A549 (cell line): ENCODE measurements at regions not wholly inside any gene's neighbourhood (a gene's known extent, or its start where the extent isn't known, plus 50 kb on each side); places are given as distances from the start of the nearest gene placed in this dataset.

Source experiments
- ATAC-seq, 2 experiments: fragments of 200-7000 bp in 1 of 2; fragments of >200 bp in 1 of 2; cut with Nextera tagmentation in 1 of 2; cut with Tn5 transposase in 1 of 2; 3 replicates each; pipeline versions ENCODE4 v1.8.0 to v1.9.1; 2018 to 2020; ENCODE audit warnings: mild to moderate bottlenecking in 1 of 2, moderate library complexity in 1 of 2
- CTCF ChIA-PET: fragments of 300-600 bp; sonication (Branson Sonifier 250); formaldehyde crosslinking; extraction: SDS; loops from one replicate; lab custom pipeline; 2021; ENCODE audit warnings: antibody characterized with exemption, inconsistent platforms; lab: Yijun Ruan, JAX
- POLR2A ChIA-PET: fragments of 350-600 bp; formaldehyde crosslinking; extraction: SDS; loops from one replicate; lab custom pipeline; 2021; ENCODE audit warnings: antibody characterized with exemption, inconsistent platforms; lab: Yijun Ruan, JAX
- DNase-seq, 2 experiments: peaks; one replicate each; pipeline versions ENCODE4 v3.0.0 to v3.0.0-alpha.2; 2011 to 2016; ENCODE audit warnings: low read depth in 1 of 2, low spot score in 1 of 2
- FAIRE-seq: peaks from 2 replicates; lab custom pipeline; 2011; peaks lifted over from hg19 to GRCh38; lab: Jason Lieb, UNC
- H3K27ac ChIP-seq, 2 experiments: fragments of >200 bp; sonication (Bioruptor Twin); formaldehyde crosslinking; 3 replicates each; pipeline ENCODE4 v1.5.1; 2016 to 2017
- H3K4me1 ChIP-seq: fragments of >200 bp; sonication (Bioruptor Twin); formaldehyde crosslinking; 3 replicates; pipeline ENCODE4 v1.6.1; 2016
- H3K4me2 ChIP-seq: fragments of >200 bp; sonication (Bioruptor Twin); formaldehyde crosslinking; 3 replicates; pipeline ENCODE4 v1.6.1; 2016
- H3K4me3 ChIP-seq: fragments of >200 bp; sonication (Bioruptor Twin); formaldehyde crosslinking; 3 replicates; pipeline ENCODE4 v1.5.1; 2016
- H3K9me3 ChIP-seq: fragments of >200 bp; sonication (Bioruptor Twin); formaldehyde crosslinking; 3 replicates; pipeline ENCODE4 v1.6.1; 2016
- CBX8 ChIP-seq: fragments of 200-600 bp; sonication (generic); IDR thresholded peaks from 2 replicates; pipeline ENCODE4 v1.6.1; 2016
- CHD4 ChIP-seq: fragments of 200-600 bp; sonication (generic); IDR thresholded peaks from 2 replicates; pipeline ENCODE4 v1.6.1; 2016; ENCODE audit warnings: antibody characterized with exemption, mild to moderate bottlenecking, borderline replicate concordance
- ESRRA ChIP-seq: fragments of 150-350 bp; IDR thresholded peaks from 2 replicates; pipeline ENCODE4 v1.6.1; 2014; ENCODE audit warnings: mild to moderate bottlenecking, low read length, borderline replicate concordance
- FOSL2 ChIP-seq, 2 experiments: fragments of 450-650 bp in 1 of 2; fragments of >200 bp in 1 of 2; sonication (Bioruptor Twin) in 1 of 2; formaldehyde crosslinking; IDR thresholded peaks; 2 replicates each; pipeline versions ENCODE4 v1.5.0 to v1.6.1; 2016 to 2020; ENCODE audit warnings: mild to moderate bottlenecking in 1 of 2, moderate library complexity in 1 of 2
- GATA3 ChIP-seq: IDR thresholded peaks from 2 replicates; pipeline ENCODE4 v1.6.1; 2012; ENCODE audit warnings: borderline replicate concordance
- HEYL ChIP-seq: fragments of 250-450 bp; sonication (Bioruptor Pico); IDR thresholded peaks from 2 replicates; pipeline ENCODE4 v1.8.0; 2021; ENCODE audit warnings: mild to moderate bottlenecking, moderate library complexity
- HOXB13 ChIP-seq: fragments of 250-450 bp; sonication (Bioruptor Pico); IDR thresholded peaks from 2 replicates; pipeline ENCODE4 v1.5.0; 2020; ENCODE audit warnings: low read depth, mild to moderate bottlenecking, moderate library complexity
- JUN ChIP-seq, 2 experiments: fragments of >200 bp; sonication (Bioruptor Twin); formaldehyde crosslinking; IDR thresholded peaks; 2 replicates in 1 of 2; 3 replicates in 1 of 2; pipeline ENCODE4 v1.6.1; 2016 to 2017
- KDM1A ChIP-seq: fragments of 200-600 bp; sonication (generic); IDR thresholded peaks from 2 replicates; pipeline ENCODE4 v1.6.1; 2016; ENCODE audit warnings: low read depth, mild to moderate bottlenecking
- MAZ ChIP-seq: fragments of 150-350 bp; IDR thresholded peaks from 2 replicates; pipeline ENCODE4 v1.6.1; 2014; ENCODE audit warnings: antibody characterized with exemption, low read depth, low read length, borderline replicate concordance
- NPAS2 ChIP-seq: fragments of 250-450 bp; sonication (Bioruptor Pico); IDR thresholded peaks from 2 replicates; pipeline ENCODE4 v1.8.0; 2022; ENCODE audit warnings: mild to moderate bottlenecking, moderate library complexity, borderline replicate concordance
- NR3C1 ChIP-seq: fragments of >200 bp; sonication (Bioruptor Twin); formaldehyde crosslinking; IDR thresholded peaks from 3 replicates; pipeline ENCODE4 v1.6.1; 2017
- PHF8 ChIP-seq: fragments of 200-600 bp; sonication (generic); IDR thresholded peaks from 2 replicates; pipeline ENCODE4 v1.6.1; 2016; ENCODE audit warnings: low read depth, mild to moderate bottlenecking, antibody characterized with exemption, moderate library complexity, borderline replicate concordance
- POLR2A ChIP-seq: IDR thresholded peaks from 2 replicates; pipeline ENCODE4 v1.6.1; 2012; ENCODE audit warnings: mild to moderate bottlenecking, low read length
- RAD21 ChIP-seq, 2 experiments: fragments of >200 bp in 1 of 2; sonication (Bioruptor Twin) in 1 of 2; formaldehyde crosslinking in 1 of 2; IDR thresholded peaks in 1 of 2; conservative IDR thresholded peaks in 1 of 2; 2 replicates in 1 of 2; 3 replicates in 1 of 2; pipeline ENCODE4 v1.6.1; 2012 to 2018; ENCODE audit warnings: inconsistent platforms in 1 of 2
- RARB ChIP-seq: fragments of 250-450 bp; sonication (Bioruptor Pico); IDR thresholded peaks from 2 replicates; pipeline ENCODE4 v1.8.0; 2021; ENCODE audit warnings: mild to moderate bottlenecking, moderate library complexity
- RCOR1 ChIP-seq: fragments of 150-350 bp; IDR thresholded peaks from 2 replicates; pipeline ENCODE4 v1.6.1; 2014; ENCODE audit warnings: antibody characterized with exemption, low read length, low read depth
- RFX5 ChIP-seq: fragments of 450-650 bp; IDR thresholded peaks from 2 replicates; pipeline ENCODE4 v1.7.1; 2014; ENCODE audit warnings: antibody characterized with exemption, mild to moderate bottlenecking, moderate library complexity
- SREBF2 ChIP-seq: fragments of 450-650 bp; IDR thresholded peaks from 2 replicates; pipeline ENCODE4 v1.6.1; 2014; ENCODE audit warnings: mild to moderate bottlenecking, moderate library complexity
- ZSCAN20 ChIP-seq: fragments of 250-450 bp; sonication (Bioruptor Pico); IDR thresholded peaks from 2 replicates; pipeline ENCODE4 v1.8.0; 2022; ENCODE audit warnings: mild to moderate bottlenecking, moderate library complexity
- WGBS: methylation state at CpG from one replicate; pipeline ENCODE4 v1.1.6; 2017; ENCODE audit errors: missing lambda C conversion rate; 5-methylcytosine and 5-hydroxymethylcytosine counted together
- TF ChIP-seq, protein P1 (sequence below): IDR thresholded peaks from 2 replicates; pipeline ENCODE4 v1.6.1; 2012
- TF ChIP-seq, protein P2 (sequence below): fragments of 250-450 bp; sonication (Bioruptor Pico); IDR thresholded peaks from 2 replicates; pipeline ENCODE4 v1.5.0; 2021; ENCODE audit warnings: mild to moderate bottlenecking, moderate library complexity, borderline replicate concordance
- TF ChIP-seq, protein P3 (sequence below): fragments of >200 bp; sonication (Bioruptor Twin); formaldehyde crosslinking; IDR thresholded peaks from 2 replicates; pipeline ENCODE4 v1.6.1; 2016
- TF ChIP-seq, protein P4 (sequence below): fragments of 250-450 bp; sonication (Bioruptor Pico); IDR thresholded peaks from 2 replicates; pipeline ENCODE4 v1.5.0; 2020; ENCODE audit warnings: low read depth, mild to moderate bottlenecking, moderate library complexity

DNA sequence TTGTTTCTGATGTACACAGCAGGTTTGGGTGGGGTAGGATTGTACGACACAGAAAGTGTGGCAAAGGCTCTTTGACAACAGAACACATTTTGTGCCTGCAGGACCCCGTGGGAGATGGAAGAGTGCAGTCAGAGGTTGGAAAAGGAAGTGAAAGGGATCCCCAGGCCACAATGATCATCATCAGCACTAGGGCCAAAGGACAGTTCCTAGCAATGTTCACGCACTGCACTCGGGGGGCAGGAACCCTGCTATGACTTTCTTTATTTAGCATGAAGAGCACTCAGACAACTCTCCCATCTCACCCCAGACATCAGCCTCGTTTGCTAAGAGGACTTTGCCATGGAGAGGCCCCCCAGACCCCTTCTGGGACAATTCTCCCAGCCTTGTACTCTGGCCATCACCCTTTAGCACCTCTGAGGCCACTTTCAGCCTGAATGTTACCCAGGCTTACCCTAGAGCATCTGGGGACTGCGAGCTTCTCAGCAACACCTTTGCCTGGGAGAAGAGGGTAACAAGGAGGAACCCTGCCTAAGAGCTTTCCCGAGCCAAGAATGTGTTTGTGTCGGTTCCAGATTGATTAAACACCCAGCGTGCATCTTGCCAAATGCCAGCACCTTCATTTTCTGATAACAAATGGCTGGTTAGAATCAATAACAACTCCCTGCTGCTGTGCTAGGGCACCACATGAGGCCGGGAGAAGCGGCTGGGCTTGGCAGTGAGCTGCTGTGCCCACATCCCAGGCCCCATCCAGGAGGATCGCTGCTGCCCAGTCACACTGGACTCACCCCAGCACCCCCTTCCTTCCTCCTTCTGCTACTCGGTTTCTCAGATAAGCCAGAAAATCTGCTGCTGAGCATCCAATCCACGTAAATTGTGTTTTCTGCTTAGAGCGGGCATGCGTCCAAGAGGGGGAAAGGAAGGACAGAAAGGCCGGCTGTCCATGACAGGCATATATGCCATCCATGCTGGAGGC lies 633.1 kb downstream of the AJAP1 start:
- no peak overlapping the region for H3K4me2 ChIP-seq
- no peak overlapping the region for H3K4me3 ChIP-seq
- H3K27ac ChIP-seq = no peak overlapping the region
- no peak for FAIRE-seq
- 16% methylated on average over 11 of the region's 17 CpGs for WGBS
- ChIA-PET POLR2A (no interaction called here), CTCF (no interaction called here)
- TF ChIP-seq, protein P1, sequence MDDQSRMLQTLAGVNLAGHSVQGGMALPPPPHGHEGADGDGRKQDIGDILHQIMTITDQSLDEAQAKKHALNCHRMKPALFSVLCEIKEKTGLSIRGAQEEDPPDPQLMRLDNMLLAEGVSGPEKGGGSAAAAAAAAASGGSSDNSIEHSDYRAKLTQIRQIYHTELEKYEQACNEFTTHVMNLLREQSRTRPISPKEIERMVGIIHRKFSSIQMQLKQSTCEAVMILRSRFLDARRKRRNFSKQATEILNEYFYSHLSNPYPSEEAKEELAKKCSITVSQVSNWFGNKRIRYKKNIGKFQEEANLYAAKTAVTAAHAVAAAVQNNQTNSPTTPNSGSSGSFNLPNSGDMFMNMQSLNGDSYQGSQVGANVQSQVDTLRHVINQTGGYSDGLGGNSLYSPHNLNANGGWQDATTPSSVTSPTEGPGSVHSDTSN = no peak
- TF ChIP-seq, protein P2, sequence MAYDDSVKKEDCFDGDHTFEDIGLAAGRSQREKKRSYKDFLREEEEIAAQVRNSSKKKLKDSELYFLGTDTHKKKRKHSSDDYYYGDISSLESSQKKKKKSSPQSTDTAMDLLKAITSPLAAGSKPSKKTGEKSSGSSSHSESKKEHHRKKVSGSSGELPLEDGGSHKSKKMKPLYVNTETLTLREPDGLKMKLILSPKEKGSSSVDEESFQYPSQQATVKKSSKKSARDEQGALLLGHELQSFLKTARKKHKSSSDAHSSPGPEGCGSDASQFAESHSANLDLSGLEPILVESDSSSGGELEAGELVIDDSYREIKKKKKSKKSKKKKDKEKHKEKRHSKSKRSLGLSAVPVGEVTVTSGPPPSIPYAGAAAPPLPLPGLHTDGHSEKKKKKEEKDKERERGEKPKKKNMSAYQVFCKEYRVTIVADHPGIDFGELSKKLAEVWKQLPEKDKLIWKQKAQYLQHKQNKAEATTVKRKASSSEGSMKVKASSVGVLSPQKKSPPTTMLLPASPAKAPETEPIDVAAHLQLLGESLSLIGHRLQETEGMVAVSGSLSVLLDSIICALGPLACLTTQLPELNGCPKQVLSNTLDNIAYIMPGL (CRISPR knock-in tag) = no peak
- TF ChIP-seq NR3C1 = no peak
- no peak for TF ChIP-seq FOSL2 (IDR thresholded peaks at IDR 0.05)
- TF ChIP-seq FOSL2 (CRISPR knock-in tag; IDR thresholded peaks at IDR 0.05) = no peak
- TF ChIP-seq HOXB13 = no peak
- no peak for TF ChIP-seq RFX5
- DNase-seq = no peak
- no peak for ATAC-seq
- no peaks in the 10 kb centered on the region for H3K9me3 ChIP-seq
- H3K4me1 ChIP-seq = no peaks in the 10 kb centered on the region

DNA sequence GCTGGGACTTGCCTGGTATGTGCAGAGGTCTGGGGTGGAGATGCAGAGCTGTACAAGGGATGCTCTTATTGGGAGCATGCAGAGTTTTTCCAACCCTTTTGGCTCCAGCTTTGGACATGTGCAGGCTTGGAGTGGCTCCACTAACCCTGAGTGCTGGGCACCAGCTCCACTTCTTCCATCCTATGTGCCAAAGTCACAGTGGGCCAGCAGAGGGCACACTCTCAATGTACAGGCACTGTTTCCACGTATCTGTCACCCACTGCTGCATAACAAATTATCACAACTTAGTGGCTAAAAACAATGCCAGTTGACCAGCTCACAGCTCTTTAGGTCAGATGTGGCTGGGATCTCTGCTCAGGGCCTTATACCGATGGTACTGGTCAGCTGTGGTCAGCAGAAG lies 631.8 kb downstream of the AJAP1 start:
- CTCF ChIA-PET = no interaction called here
- 0% methylated on average over 2 of the region's 2 CpGs for WGBS

DNA sequence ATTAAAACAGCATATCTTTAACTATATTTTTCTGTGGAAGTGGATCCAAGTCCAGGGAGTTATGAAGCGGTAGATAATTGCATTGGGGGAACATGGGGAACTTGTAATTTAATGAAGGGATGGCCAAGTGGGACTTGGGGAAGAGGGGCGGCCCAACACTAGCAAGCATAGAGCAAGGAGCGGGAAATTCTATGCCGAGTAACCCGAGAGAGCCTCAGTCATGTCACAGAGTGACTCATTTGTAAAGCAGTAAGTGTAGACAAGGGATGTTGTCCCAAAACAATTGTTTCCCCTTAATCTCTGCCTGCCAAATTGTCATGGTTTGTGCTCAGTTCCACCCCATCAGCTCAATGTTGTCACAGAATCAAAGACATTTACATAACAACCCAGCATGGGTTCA lies 620.1 kb downstream of the AJAP1 start:
- ChIA-PET POLR2A (no interaction called here), CTCF (no interaction called here)
- Histone ChIP-seq H3K4me2 (no peak overlapping the region), H3K4me3 (no peak overlapping the region), H3K27ac (no peak overlapping the region), H3K9me3 (no peaks in the 10 kb centered on the region), H3K4me1 (no peaks in the 10 kb centered on the region)
- DNase-seq (no peak), ATAC-seq (no peak), FAIRE-seq (no peak)
- 0% methylated on average over 5 of the region's 5 CpGs for whole genome bisulfite sequencing
- TF ChIP-seq RAD21 (conservative IDR thresholded peaks at IDR 0.05 in 1 of 2, IDR thresholded peaks at IDR 0.05 in 1 of 2) (no peak), SREBF2 (no peak), ESRRA (no peak), MAZ (no peak), HEYL (CRISPR knock-in tag) (no peak), CHD4 (no peak), GATA3 (no peak)
- TF ChIP-seq, protein P1 = no peak
- TF ChIP-seq, protein P3, sequence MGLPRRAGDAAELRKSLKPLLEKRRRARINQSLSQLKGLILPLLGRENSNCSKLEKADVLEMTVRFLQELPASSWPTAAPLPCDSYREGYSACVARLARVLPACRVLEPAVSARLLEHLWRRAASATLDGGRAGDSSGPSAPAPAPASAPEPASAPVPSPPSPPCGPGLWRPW = no peak
- TF ChIP-seq, protein P4, sequence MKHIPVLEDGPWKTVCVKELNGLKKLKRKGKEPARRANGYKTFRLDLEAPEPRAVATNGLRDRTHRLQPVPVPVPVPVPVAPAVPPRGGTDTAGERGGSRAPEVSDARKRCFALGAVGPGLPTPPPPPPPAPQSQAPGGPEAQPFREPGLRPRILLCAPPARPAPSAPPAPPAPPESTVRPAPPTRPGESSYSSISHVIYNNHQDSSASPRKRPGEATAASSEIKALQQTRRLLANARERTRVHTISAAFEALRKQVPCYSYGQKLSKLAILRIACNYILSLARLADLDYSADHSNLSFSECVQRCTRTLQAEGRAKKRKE (CRISPR knock-in tag) = no peak

More for the DNA sequence above, 631.8 kb downstream of the AJAP1 start:
- Histone ChIP-seq H3K9me3 (no peaks in the 10 kb centered on the region), H3K27ac (no peak overlapping the region), H3K4me2 (no peak overlapping the region), H3K4me3 (no peak overlapping the region), H3K4me1 (no peaks in the 10 kb centered on the region)
- FAIRE-seq = no peak
- ATAC-seq = no peak
- DNase-seq = no peak
- TF ChIP-seq RARB (CRISPR knock-in tag) (no peak), KDM1A (no peak), ZSCAN20 (CRISPR knock-in tag) (no peak), PHF8 (no peak), RCOR1 (no peak), NPAS2 (CRISPR knock-in tag) (no peak), CBX8 (no peak), CHD4 (no peak), SREBF2 (no peak), RFX5 (no peak), JUN (IDR thresholded peaks at IDR 0.05) (no peak), POLR2A (no peak)
- TF ChIP-seq, protein P1 = no peak
- POLR2A ChIA-PET = no interaction called here
